ENCODE measurements at regions not wholly inside any gene's neighbourhood (a gene's known extent, or its start where the extent isn't known, plus 50 kb on each side); places are given as distances from the start of the nearest gene placed in this dataset.
"Not testable (repeated sequence)": the region's sequence is repeated elsewhere in the genome, so short reads cannot be mapped to it uniquely, and the experiment has no call there.

DNA sequence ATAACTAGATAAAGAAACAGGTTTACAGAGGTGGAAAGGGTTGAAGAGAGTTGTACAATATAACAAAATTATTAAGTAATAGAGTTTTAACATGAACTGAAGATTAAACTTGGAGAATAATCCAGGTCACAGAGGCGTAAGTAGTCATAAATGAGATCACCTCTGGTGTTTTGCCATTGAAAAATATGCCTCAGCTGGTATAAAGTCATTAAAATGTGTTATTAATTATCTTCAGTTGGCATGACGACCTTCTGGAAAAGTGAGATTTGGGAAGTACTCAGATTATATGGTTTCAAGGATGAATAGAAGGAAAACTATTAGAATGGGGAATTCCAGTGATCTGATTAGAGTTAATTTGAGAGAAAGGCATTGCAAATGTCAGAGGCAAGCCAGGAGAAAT, 237.5 kb upstream of the ANXA10 start:
- DNase-seq = no peak

DNA sequence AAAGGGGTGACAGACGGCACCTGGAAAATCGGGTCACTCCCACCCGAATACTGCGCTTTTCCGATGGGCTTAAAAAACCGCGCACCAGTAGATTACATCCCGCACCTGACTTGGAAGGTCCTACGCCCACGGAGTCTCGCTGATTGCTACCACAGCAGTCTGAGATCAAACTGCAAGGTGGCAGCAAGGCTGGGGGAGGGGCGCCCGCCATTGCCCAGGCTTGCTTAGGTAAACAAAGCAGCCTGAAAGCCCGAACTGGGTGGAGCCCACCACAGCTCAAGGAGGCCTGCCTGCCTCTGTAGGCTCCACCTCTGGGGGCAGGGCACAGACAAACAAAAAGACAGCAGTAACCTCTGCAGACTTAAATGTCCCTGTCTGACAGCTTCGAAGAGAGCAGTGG, 234.2 kb upstream of the ANXA10 start:
- DNase-seq = not testable (repeated sequence)

DNA sequence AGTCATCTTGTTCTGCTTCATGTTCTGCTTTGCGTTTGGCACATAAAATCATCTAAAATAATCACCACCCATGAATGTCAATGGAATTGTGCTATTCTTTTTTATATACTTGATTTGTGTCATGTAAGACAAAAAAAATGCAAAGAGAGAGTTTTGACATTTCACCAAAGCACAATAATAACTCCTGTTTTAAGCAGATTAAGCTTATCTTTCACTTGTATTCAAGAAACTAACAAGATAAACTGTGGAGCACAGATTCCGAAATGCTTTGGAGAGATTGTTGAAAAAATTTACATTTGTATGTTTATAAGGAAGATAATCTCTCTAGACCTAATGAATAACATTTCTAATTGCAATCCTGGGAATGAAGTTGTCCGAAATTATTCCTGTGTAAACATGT, 225.1 kb upstream of the ANXA10 start:
- DNase-seq = no peak

DNA sequence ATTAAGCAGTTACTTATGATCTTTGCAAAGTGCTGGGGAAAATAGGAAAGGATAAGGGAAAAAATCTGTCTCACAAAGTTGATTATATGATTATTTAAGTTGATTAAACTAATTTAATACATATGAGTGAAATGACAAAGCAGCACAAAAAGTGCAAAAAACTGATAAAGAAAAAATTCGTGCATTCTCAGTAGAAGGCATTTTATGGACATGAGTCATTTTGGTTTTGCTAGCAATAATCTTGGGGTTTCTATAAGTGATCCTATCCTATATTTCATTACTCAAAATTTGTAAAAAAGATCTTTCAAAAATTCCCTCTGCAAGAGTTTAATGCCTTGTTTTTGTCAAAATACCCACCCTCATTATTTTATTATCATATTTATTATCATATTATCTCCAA, 224.2 kb upstream of the ANXA10 start:
- no peak for DNase-seq

DNA sequence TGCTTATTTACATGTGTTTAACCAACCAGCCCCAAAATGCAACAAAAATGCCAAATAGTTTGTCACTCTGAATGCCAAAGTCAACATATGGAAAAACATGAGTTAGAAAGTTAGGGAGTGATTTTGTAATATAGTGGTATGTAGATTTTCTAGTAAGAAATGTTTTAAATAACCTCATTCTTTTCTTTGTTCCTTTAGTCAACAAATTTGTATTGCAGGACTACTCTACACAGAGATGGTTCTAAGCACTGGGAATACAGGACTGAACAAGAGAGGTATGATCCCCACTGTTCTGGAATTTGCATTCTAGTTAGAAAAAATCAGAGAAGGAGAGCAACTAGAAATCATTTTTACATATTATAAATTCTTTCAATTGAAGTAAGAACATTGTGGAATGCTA, 218.8 kb upstream of the ANXA10 start:
- DNase-seq = no peak

DNA sequence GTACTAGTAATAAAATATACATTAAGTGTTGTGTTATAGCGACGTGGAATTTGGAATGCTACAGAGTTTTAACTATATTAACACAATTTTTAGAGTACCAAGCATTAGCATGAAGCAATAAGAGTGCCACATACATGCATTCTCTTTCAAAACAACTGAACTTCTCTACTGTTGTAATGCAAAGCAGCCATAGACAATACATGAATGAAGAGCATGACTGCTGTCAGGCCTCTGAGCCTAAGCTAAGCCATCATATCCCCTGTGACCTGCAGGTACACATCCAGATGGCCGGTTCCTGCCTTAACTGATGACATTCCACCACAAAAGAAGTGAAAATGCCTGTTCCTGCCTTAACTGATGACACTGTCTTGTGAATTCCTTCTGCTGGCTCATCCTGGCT, 216.2 kb upstream of the ANXA10 start:
- not testable (repeated sequence) for DNase-seq

DNA sequence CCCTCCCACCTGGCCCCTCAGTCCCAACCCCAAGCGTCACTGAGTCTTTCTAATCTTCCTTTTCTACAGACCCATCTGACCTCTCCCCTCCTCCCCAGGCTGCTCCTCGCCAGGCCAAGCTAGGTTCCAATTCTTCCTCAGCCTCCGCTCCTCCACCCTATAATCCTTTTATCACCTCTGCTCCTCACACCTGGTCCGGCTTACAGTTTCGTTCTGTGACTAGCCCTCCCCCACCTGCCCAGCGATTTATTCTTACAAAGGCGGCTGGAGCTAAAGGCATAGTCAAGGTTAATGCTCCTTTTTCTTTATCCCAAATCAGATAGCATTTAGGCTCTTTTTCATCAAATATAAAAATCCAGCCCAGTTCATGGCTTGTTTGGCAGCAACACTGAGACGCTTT, 214.5 kb upstream of the ANXA10 start:
- DNase-seq = not testable (repeated sequence)

DNA sequence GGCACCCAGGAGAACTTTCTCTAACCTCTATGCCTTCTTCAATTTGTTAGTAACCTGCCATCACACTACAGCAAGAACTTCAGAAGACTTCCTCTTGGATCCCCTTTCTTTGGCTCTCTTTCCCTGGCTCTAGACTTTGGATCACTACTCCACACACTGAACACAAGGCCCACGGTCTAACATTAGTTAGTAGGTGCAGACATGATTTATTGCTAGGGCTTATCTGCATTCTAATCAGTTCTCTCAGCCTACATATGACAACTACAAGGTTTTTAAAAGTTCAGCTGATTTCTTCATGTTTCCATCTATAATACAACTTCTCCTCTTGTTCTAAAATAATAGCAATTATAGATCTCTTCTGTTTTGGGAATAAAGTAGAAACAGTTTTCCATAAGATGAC, 209.1 kb upstream of the ANXA10 start:
- DNase-seq = no peak

DNA sequence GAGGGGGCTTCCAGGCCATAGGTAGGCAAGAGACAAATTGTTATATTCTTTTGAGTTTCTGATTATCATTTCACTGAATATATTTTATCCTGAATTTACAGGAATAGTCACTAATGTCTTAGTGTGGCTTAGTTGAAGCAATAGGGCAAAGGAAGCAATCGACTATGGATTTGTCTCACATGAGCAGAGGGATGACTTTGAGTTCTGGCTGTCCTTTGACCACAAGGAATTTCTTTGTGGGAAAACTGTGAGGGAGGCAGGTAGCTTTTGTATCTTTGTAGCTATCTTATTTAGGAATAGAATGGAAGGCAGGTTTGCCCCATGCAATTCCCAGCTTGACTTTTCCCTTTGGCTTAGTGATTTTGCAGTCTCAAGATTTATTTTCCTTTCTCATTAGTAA, 207.3 kb upstream of the ANXA10 start:
- no peak for DNase-seq

DNA sequence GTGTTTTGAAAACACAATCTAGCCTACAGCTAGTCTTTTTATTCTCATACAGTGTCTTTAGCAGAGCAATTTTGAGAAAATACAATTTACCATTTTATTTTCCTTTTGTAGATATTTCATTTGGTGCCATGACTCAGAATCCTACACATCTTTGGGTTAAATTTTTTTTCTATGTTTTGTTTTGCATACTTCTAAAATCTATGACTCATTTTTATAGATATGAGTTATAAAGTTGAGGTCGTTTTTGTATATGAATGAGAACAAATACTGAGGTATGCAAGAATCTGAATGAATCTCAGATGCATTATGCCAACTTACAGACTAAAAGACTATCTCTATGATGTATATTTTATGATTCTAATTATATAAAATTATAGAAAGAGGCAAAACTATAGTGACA, 206.5 kb upstream of the ANXA10 start:
- no peak for DNase-seq

DNA sequence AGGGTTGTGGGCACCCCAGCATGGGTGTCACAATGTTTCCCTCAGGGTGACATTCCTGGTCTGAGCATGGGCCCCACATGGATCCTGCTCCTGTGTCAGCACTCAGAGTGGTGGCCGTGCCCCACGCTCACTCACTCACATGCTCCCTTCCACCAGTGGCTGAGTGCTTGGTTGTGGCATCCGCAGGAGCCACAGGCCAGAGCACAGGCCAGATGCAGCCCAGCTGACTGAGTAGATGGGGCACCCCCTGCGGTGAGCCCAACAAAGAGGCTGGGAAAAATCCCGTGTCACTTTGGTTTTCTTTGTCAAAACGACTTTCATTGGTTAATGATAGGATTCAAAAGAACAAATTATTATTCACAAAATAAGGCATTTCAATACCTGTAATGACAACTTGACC, 204.6 kb upstream of the ANXA10 start:
- DNase-seq = no peak

DNA sequence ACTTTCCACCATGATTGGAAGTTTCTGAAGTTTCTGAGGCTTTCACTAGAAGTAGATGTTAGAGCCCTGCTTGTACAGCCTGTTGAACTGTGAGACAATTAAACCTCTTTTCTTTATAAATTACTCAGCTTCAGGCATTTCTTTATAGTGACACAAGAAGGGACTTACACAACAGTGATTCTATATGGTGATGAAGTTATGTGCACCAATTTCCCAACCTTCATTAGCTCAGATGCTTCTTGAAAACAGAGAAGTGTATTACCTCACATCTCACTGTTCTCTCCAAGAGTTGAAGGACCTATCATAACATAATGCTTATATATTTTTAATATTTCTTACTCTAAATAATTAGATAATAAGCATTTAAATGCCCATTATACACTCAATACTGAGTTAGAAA, 202.1 kb upstream of the ANXA10 start:
- DNase-seq = no peak

DNA sequence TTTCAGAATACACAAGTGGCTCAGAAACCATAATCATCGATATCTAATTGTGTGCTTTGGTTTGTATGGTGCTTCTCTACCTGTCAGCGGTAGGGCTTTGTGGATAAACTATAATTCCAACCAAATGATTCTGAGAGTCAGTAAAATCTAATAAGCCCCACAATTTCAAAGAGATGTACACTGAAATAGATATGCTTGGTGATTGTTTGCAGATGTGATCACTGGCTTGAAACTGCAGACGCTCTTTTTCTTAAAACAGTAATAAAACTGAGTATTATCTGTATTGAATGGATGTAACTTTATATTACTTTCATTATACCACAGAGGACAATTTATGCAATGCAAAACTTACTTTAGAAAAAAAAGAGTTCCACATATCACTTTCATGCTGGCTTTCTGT, 198.8 kb upstream of the ANXA10 start:
- DNase-seq = no peak

DNA sequence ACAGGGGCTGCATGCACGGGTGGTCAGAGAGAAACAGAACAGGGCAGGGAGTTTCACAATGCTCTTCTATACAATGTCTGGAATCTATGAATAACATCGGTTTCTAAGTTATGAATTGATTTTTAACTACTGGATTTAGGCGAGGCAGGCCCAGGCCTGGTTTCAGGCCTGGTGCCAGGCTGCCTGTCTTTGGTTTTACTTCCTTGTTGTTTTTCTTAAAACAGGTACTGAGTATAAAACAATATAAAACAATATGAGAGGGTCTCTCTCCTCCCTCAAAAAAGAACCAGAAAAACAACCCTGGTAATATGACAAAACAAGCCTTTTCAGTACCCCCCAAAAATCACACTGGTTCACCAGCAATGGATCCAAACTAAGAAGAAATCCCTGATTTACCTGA, 196.1 kb upstream of the ANXA10 start:
- DNase-seq = not testable (repeated sequence)

DNA sequence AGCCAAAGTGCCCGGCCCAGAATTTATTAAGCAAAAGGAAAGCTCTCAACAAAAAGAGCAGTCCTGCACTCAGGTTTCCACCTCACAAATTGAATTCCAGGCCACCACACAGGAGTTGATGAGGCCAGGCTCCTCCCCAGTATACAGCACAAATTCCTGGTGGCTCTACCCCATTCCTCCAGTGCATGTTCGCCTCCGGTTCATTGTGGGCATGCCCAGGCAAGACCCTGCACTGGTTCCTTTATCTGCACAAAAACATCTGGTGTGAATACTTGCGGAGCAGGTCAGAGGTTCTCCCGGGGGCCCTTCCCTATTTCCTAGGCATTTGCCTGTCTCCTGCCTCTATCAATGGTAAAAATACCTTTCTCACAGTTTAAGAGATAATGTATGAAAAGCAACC, 195.2 kb upstream of the ANXA10 start:
- peak; percentile 51 for DNase-seq

DNA sequence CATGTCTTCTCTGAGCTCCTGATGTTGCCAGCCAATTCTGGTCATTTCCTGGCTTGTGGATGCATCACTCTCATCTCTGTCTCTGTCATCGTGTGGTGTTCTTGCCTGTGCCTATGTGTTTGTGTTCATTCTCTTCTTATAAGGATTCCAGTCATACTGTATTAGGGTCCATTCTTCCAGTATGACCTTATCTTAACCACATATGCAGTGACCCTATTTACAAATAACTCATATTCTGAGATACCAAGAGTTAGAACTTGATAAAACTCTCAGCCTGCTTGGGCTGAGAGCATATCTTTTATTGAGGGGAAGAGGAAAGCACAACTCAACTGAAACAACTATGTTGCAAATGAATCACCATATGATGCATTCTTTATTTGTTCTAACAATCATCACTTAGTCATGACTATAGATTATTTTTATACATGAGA, 189.0 kb upstream of the ANXA10 start:
- DNase-seq = no peak

DNA sequence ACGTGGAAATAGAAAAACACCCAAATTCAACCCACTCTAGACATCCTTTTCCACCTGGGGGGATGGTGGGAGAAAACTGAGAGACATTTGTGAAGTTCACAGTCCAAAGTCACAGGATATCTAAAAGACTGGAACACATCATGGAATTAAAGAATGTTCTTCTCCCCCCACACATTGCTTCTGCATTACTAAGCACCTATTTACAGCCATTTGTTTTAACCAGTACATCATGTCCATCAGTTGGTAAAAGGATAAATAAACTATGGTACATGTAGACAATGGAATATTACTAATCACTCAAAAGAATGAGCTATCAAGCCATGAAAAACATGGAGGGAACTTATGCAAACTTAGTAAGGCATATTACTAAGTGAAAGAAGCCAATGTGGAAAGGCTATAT, 185.5 kb upstream of the ANXA10 start:
- no peak for DNase-seq

DNA sequence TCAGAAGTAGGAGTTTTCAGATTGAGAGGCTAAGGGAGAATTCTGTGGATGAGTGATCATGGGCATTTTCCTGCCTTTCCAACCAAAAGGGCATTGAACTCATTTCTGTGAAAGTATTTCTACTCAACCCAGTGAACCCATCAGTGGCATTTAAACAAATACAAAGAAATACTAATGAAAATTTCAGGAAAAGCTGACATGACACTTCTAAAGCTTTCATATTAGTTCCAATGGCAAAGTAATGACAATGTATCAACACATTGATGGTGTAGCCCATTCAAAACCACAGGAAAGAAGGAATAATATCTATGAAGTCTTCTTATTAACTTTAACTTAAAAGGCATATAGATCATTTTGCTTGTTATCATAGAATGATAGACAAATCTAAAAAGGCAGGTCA, 183.5 kb upstream of the ANXA10 start:
- DNase-seq = no peak

DNA sequence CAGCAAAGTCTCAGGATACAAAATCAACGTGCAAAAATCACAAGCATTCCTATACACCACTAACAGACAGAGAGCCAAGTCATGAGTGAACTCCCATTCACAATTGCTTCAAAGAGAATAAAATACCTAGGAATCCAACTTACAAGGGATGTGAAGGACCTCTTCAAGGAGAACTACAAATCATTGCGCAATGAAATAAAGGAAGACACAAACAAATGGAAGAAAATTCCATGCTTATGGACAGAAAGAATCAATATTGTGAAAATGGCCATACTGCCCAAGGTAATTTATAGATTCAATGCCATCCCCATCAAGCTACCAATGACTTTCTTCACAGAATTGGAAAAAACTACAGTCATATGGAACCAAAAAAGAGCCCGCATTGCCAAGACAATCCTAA, 179.8 kb upstream of the ANXA10 start:
- DNase-seq = not testable (repeated sequence)

DNA sequence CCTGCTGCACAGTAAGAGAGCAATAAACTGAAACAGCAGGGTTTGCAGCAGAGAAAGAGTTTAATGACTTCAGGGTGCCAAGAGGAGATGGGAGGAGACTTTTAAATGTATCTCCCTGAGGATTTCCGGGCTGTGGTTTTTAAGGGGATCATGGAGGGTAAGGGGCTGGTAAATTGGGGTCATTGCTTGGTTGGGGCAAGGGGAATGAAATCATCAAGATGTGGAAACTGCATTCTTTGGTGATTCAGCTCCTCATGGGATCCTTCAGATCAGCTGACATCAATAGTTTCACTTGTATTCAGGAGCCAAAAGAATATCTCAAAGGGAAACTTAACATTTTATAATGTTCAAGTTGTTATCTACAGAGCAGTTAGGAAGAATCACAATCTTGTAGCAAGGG, 174.3 kb upstream of the ANXA10 start:
- DNase-seq = no peak

DNA sequence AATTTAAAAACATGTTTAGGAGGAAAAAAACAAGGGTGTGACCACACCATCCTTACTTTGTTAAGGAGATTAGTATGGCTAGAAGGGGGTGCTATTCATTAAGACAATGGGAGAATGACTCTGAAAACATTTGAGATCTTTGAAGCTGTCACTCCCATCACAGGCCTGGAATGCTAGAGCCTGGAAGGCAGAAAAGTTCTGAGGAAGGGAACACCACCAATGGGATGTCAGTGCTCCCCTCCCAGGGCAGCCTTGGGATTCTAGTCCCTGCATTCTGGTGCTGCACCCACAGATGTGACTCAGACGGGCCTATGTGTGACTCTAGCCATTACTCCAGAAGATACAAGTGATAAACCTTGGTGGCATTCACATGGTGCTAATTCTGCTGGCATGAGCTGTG, 162.2 kb upstream of the ANXA10 start:
- no peak for DNase-seq

DNA sequence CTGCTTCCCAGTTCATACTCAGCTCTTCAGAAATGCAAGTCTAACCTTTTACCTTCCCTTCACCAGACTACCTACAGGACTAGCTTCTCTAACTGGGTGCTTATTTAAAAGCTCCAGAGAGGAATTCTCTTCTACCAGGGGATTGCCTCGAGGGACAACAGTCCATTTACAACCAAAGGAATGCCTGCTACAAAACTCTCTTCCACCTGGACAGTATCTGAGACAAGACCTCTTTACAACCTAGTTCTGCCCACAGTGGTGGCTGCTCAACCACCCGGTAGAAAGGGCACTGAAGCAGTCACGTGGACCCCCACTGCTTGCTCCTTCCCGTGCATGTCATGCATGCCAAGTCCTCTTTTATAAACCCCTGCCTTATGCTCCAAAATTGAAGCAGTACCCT, 158.1 kb upstream of the ANXA10 start:
- DNase-seq = no peak

DNA sequence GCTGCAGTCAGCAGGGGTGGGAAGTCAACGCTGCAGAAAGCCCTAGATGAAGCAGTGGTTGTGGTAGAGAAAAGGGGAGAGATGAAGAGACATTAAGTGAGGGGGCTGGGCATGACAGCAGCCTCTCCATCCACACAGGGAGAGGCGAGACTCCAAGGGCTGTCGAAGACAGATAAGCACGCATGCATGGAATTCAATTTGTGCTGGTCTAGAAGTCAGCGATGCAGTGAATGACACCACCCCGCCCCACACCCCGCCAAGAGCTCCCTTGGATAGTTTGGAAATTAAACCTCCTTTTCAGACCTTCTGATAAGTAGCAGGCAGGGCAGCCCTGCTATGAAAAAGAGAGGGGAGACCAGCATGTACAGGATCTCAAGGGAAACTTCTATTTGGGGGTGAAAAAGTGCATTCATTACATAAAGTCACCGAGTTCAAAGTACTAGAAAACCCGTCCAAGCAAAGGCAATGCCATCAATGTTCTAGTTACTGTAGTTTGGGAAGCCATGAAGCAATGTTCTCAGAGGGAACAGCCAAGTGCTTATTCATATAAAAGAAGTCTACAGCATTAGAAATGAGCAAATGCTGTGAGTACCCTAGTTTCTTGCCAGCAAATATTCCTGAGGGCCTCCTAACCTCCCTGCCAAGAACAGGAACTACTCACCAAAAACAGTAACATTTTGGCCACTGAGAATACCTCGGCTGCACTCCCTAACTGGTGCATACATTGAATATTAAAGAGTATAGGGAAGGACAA, 152.3 kb upstream of the ANXA10 start:
- no peak for DNase-seq

DNA sequence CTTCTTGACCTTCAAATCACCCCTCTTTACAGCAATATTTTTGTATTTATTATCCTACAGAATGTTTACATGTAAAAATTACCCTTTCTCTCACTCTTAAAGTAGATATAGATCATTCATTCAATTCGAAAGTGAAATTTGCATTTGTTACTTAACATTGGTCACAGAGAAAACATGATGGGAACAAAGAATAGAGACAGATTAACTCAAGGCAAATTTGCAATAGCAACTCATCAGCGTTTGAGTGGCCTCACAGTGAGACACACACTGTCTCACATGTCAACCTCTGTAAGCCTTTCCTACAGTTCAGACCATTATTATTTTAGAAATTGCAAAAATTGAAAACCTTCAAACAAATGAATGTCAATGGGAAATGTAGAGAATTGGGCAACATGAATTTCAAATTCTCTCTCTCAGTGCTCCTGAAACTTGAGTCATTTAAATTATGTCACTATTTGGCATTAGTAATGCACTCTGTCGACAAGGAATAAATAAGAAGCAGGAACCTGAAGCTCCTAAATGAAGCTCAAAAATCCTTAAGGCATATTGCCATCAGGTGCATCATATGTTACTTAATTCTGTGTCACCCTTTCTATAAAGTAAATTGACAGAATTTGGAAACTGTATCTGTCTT, 148.3 kb upstream of the ANXA10 start:
- DNase-seq = no peak

DNA sequence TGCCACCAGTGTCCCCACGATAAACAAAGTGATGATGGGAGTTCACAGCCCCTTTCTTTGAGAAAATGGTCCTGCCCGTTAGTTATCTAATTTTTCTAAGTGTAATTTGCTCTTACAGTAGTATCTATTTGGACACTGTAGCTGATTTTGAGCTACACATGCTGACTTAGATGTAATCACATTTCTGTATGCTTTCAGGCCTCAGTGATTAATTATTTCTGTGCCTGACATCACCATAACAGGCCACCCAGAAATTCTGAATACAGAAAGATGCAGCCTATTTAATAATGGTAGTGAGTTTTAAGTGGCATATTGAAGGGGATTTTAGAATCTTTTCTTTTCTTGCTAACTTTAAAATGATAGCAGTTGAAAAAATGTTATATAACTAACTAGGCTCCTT, 147.6 kb upstream of the ANXA10 start:
- no peak for DNase-seq
